ENCODE measurements at regions not wholly inside any gene's neighbourhood (a gene's known extent, or its start where the extent isn't known, plus 50 kb on each side); places are given as distances from the start of the nearest gene placed in this dataset.

DNA sequence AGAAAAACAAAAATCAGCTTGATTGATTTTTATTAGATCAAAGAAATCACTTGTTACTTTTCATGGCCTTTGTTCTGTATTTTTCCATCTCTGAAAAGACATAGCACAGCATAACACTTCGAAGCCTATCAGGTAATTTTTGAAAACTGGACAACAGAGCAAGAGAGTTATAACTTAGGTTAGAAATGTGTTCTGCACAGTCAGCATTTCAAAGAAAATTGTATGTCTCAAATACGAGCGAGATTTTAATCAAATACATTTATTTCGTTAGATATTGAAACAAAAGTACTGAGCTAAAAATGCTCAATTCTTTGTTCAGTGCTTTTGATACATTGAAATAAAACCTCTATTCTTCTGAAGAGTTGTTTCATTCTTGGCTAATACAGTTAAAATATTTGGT is 144.1 kb upstream of the SLC10A2 start:
- POLR2A ChIA-PET: no interaction called here
- Histone ChIP-seq H3K36me3 (ENCODE audit: control insufficient read depth in 2 of 2, insufficient read depth in 1 of 2, low read length in 2 of 2) (no peaks in the 10 kb centered on the region), H3K4me3 (ENCODE audit: low read depth, low read length) (no peak overlapping the region), H3K4me1 (ENCODE audit: control insufficient read depth, insufficient read depth, low read length) (no peaks in the 10 kb centered on the region), H3K27ac (ENCODE audit: extremely low read depth, low read depth, low read length) (no peak overlapping the region), H3K9me3 (ENCODE audit: control insufficient read depth, insufficient read depth, low read depth, low read length) (no peaks in the 10 kb centered on the region)
- TF ChIP-seq ZNF530 (tag by site-specific recombination; IDR thresholded peaks at IDR 0.05; ENCODE audit: low read depth) (no peak), ZNF501 (tag by site-specific recombination; IDR thresholded peaks at IDR 0.05) (no peak), ZNF514 (tag by site-specific recombination; IDR thresholded peaks at IDR 0.05) (no peak), ZNF610 (tag by site-specific recombination; IDR thresholded peaks at IDR 0.05; ENCODE audit: borderline replicate concordance) (no peak), ZNF10 (tag by site-specific recombination; IDR thresholded peaks at IDR 0.05) (no peak)
- TF ChIP-seq, protein P1, sequence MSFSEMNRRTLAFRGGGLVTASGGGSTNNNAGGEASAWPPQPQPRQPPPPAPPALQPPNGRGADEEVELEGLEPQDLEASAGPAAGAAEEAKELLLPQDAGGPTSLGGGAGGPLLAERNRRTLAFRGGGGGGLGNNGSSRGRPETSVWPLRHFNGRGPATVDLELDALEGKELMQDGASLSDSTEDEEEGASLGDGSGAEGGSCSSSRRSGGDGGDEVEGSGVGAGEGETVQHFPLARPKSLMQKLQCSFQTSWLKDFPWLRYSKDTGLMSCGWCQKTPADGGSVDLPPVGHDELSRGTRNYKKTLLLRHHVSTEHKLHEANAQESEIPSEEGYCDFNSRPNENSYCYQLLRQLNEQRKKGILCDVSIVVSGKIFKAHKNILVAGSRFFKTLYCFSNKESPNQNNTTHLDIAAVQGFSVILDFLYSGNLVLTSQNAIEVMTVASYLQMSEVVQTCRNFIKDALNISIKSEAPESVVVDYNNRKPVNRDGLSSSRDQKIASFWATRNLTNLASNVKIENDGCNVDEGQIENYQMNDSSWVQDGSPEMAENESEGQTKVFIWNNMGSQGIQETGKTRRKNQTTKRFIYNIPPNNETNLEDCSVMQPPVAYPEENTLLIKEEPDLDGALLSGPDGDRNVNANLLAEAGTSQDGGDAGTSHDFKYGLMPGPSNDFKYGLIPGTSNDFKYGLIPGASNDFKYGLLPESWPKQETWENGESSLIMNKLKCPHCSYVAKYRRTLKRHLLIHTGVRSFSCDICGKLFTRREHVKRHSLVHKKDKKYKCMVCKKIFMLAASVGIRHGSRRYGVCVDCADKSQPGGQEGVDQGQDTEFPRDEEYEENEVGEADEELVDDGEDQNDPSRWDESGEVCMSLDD (tag by site-specific recombination; IDR thresholded peaks at IDR 0.05): no peak
- TF ChIP-seq, protein P2, sequence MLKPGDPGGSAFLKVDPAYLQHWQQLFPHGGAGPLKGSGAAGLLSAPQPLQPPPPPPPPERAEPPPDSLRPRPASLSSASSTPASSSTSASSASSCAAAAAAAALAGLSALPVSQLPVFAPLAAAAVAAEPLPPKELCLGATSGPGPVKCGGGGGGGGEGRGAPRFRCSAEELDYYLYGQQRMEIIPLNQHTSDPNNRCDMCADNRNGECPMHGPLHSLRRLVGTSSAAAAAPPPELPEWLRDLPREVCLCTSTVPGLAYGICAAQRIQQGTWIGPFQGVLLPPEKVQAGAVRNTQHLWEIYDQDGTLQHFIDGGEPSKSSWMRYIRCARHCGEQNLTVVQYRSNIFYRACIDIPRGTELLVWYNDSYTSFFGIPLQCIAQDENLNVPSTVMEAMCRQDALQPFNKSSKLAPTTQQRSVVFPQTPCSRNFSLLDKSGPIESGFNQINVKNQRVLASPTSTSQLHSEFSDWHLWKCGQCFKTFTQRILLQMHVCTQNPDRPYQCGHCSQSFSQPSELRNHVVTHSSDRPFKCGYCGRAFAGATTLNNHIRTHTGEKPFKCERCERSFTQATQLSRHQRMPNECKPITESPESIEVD (tag by site-specific recombination; IDR thresholded peaks at IDR 0.05): no peak
- CTCF ChIA-PET: no interaction called here

DNA sequence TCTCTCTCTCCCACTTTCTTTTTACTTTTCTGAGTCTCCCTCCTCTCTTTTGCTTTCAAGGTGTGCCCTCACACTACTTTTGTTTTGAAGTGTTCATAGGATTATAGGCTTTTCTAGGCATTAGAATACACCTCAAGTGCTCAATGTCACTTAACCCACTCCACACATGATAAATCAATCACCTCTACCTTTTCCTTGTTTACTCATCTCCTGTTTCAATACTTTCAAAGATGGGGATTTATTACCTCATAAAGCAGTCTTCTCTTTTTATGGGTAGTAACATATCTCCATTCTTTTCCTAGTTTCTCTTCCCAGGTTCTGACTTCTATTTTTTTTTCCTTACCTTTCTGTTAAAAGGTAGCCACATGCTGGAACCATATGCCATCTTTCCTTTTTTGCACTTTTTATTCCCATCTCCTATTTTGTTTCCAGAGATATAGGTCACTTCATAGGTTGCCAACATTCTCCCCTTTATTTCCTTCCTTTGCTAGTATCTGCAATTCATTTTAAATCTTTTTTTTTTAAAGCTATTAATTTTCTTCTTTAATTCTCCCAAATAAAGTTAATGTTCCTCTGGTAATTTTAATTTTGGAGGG is 137.6 kb upstream of the SLC10A2 start:
- H3K4me3 ChIP-seq (ENCODE audit: low read depth, low read length): no peak overlapping the region
- no peak overlapping the region for H3K27ac ChIP-seq (ENCODE audit: extremely low read depth, low read depth, low read length)
- no peaks in the 10 kb centered on the region for H3K4me1 ChIP-seq (ENCODE audit: control insufficient read depth, insufficient read depth, low read length)
- H3K36me3 ChIP-seq (ENCODE audit: control insufficient read depth in 2 of 2, insufficient read depth in 1 of 2, low read length in 2 of 2): no peaks in the 10 kb centered on the region
- POLR2A ChIA-PET: no interaction called here
- CTCF ChIA-PET: no interaction called here
- TF ChIP-seq ZNF768 (tag by site-specific recombination; IDR thresholded peaks at IDR 0.05) (no peak), ZFP37 (tag by site-specific recombination; IDR thresholded peaks at IDR 0.05) (no peak), ZNF2 (tag by site-specific recombination; IDR thresholded peaks at IDR 0.05) (no peak), ZNF292 (tag by site-specific recombination; IDR thresholded peaks at IDR 0.05; ENCODE audit: borderline replicate concordance, low read depth) (no peak), ZNF558 (tag by site-specific recombination; IDR thresholded peaks at IDR 0.05) (no peak)
- TF ChIP-seq, protein P3, sequence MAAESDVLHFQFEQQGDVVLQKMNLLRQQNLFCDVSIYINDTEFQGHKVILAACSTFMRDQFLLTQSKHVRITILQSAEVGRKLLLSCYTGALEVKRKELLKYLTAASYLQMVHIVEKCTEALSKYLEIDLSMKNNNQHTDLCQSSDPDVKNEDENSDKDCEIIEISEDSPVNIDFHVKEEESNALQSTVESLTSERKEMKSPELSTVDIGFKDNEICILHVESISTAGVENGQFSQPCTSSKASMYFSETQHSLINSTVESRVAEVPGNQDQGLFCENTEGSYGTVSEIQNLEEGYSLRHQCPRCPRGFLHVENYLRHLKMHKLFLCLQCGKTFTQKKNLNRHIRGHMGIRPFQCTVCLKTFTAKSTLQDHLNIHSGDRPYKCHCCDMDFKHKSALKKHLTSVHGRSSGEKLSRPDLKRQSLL (tag by site-specific recombination; IDR thresholded peaks at IDR 0.05): no peak
- H3K9me3 ChIP-seq (ENCODE audit: control insufficient read depth, insufficient read depth, low read depth, low read length): no peaks in the 10 kb centered on the region

DNA sequence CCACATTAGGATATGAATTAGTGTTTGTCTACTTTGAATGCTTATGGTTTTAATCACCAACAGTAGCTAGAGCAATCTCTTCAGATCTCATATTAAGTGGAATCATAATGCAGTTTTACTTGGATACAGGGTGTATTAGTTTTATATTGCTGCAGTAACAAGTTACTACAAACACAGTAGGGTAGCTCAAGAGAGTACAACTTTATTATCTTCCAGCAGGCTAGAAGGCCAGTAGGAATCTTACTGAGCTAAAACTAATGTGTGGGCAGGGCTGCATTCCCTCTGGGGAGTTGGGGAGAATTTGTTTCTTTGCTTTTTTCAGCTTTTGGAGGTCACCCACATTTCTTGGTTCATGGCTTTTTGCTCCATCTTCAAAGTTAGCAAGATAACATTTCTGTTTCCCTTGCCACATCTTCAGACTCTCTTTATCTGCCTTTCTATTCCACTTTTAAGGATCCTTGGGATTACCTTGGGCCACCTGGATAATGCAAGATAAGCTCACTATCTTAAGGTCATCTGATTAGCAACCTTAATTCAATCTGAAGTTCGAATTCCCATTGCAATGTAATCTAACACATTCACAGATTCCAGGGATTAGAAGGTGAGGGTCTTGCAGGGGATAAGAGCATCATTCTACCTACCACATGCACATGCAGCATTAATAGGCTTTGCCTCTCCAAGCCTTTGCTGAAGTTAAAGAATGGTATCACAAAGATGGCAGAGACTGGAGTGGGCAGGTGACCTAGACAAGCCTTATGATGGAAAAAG is 134.1 kb upstream of the SLC10A2 start:
- CTCF ChIA-PET: interaction anchor here (0.6 kb wide), 1 partner anchor 1563 kb away, joined by 3 read pairs; no protein-coding TSS in a partner anchor
- POLR2A ChIA-PET: no interaction called here
- Histone ChIP-seq H3K9me3 (ENCODE audit: control insufficient read depth, insufficient read depth, low read depth, low read length) (no peaks in the 10 kb centered on the region), H3K4me3 (ENCODE audit: low read depth, low read length) (no peak overlapping the region), H3K36me3 (ENCODE audit: control insufficient read depth in 2 of 2, insufficient read depth in 1 of 2, low read length in 2 of 2) (no peaks in the 10 kb centered on the region), H3K4me1 (ENCODE audit: control insufficient read depth, insufficient read depth, low read length) (no peaks in the 10 kb centered on the region), H3K27ac (ENCODE audit: extremely low read depth, low read depth, low read length) (no peak overlapping the region)
- TF ChIP-seq ZNF843 (tag by site-specific recombination; IDR thresholded peaks at IDR 0.05) (no peak), ZNF221 (tag by site-specific recombination; IDR thresholded peaks at IDR 0.05; ENCODE audit: borderline replicate concordance) (no peak), ZNF600 (tag by site-specific recombination; IDR thresholded peaks at IDR 0.05) (no peak), ZNF335 (tag by site-specific recombination; conservative IDR thresholded peaks at IDR 0.05) (no peak), ZNF76 (tag by site-specific recombination; IDR thresholded peaks at IDR 0.05; ENCODE audit: borderline replicate concordance, low read depth) (no peak), ZIC2 (tag by site-specific recombination; IDR thresholded peaks at IDR 0.05) (no peak), ZNF707 (tag by site-specific recombination; IDR thresholded peaks at IDR 0.05) (no peak), ZNF132 (tag by site-specific recombination; IDR thresholded peaks at IDR 0.05; ENCODE audit: borderline replicate concordance) (no peak), SP2 (tag by site-specific recombination; IDR thresholded peaks at IDR 0.05) (no peak), ZNF776 (tag by site-specific recombination; IDR thresholded peaks at IDR 0.05; ENCODE audit: borderline replicate concordance) (no peak)
- TF ChIP-seq, protein P4, sequence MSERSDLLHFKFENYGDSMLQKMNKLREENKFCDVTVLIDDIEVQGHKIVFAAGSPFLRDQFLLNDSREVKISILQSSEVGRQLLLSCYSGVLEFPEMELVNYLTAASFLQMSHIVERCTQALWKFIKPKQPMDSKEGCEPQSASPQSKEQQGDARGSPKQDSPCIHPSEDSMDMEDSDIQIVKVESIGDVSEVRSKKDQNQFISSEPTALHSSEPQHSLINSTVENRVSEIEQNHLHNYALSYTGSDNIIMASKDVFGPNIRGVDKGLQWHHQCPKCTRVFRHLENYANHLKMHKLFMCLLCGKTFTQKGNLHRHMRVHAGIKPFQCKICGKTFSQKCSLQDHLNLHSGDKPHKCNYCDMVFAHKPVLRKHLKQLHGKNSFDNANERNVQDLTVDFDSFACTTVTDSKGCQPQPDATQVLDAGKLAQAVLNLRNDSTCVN (tag by site-specific recombination; optimal IDR thresholded peaks at IDR 0.05): no peak
